ENCODE measurements at regions not wholly inside any gene's neighbourhood (a gene's known extent, or its start where the extent isn't known, plus 50 kb on each side); places are given as distances from the start of the nearest gene placed in this dataset.

GRCh38 chr3:161691677-161692076 lies 195.1 kb downstream of the OTOL1 start:
- H3K4me1 ChIP-seq (ENCODE audit: control insufficient read depth in 1 of 2, insufficient read depth in 2 of 2, low read depth in 1 of 2, low read length in 1 of 2): no peaks in the 10 kb centered on the region
- H3K4me3 ChIP-seq (ENCODE audit: low read depth in 2 of 2, low read length in 1 of 2): no peak overlapping the region
- H3K9ac ChIP-seq: no peak overlapping the region
- H4K20me1 ChIP-seq (ENCODE audit: insufficient read depth): no peaks in the 10 kb centered on the region
- no peaks in the 10 kb centered on the region for H3K27me3 ChIP-seq (ENCODE audit: insufficient read depth)
- CTCF ChIA-PET: interaction anchor here (0.7 kb wide), 1 partner anchor 9 kb away, joined by 3 read pairs; no protein-coding TSS in a partner anchor
- H3K4me2 ChIP-seq: no peak overlapping the region
- no peaks in the 10 kb centered on the region for H3K9me3 ChIP-seq
- H3F3A ChIP-seq (replicated peaks; ENCODE audit: insufficient read depth): no peaks in the 10 kb centered on the region
- no peak for DNase-seq
- POLR2A ChIA-PET: no interaction called here
- H3K79me2 ChIP-seq (ENCODE audit: insufficient read depth): no peaks in the 10 kb centered on the region
- no peak overlapping the region for H2AFZ ChIP-seq (ENCODE audit: low read depth)
- WGBS (ENCODE audit: low lambda C conversion rate): 30% methylated on average over 1 of the region's 1 CpG
- H3K9me2 ChIP-seq: no peaks in the 10 kb centered on the region
- H3K36me3 ChIP-seq (replicated peaks in 1 of 2; ENCODE audit: control insufficient read depth in 1 of 2, insufficient read depth in 2 of 2, low read length in 1 of 2): no peaks in the 10 kb centered on the region
- H3K27ac ChIP-seq (ENCODE audit: low read depth in 2 of 2, low read length in 1 of 2): no peak overlapping the region
- TF ChIP-seq SIN3A (IDR thresholded peaks at IDR 0.05; ENCODE audit: borderline replicate concordance, low read depth, low read length) (no peak), NFIC (IDR thresholded peaks at IDR 0.05; ENCODE audit: borderline replicate concordance) (no peak), USF1 (IDR thresholded peaks at IDR 0.05; ENCODE audit: borderline replicate concordance, low read depth) (no peak), GABPA (IDR thresholded peaks at IDR 0.05; ENCODE audit: low read depth) (no peak), USF2 (IDR thresholded peaks at IDR 0.05; ENCODE audit: borderline replicate concordance, low read depth, low read length) (no peak), YY1 (IDR thresholded peaks at IDR 0.05; ENCODE audit: low read depth) (no peak), IRF3 (IDR thresholded peaks at IDR 0.05; ENCODE audit: low read depth, low read length) (no peak)

- Histone ChIP-seq H3K79me2 (ENCODE audit: insufficient read depth) (no peaks in the 10 kb centered on the region), H3K4me2 (no peak overlapping the region), H3K4me3 (ENCODE audit: low read depth in 2 of 2, low read length in 1 of 2) (no peak overlapping the region), H3K9me3 (no peaks in the 10 kb centered on the region), H3F3A (replicated peaks; ENCODE audit: insufficient read depth) (no peaks in the 10 kb centered on the region), H3K9ac (no peak overlapping the region), H3K27me3 (ENCODE audit: insufficient read depth) (no peaks in the 10 kb centered on the region), H3K36me3 (replicated peaks in 1 of 2; ENCODE audit: control insufficient read depth in 1 of 2, insufficient read depth in 2 of 2, low read length in 1 of 2) (no peaks in the 10 kb centered on the region), H2AFZ (ENCODE audit: low read depth) (no peak overlapping the region), H3K4me1 (ENCODE audit: control insufficient read depth in 1 of 2, insufficient read depth in 2 of 2, low read depth in 1 of 2, low read length in 1 of 2) (no peaks in the 10 kb centered on the region), H3K9me2 (no peaks in the 10 kb centered on the region), H3K27ac (ENCODE audit: low read depth in 2 of 2, low read length in 1 of 2) (no peak overlapping the region), H4K20me1 (ENCODE audit: insufficient read depth) (no peaks in the 10 kb centered on the region)
- no peak for DNase-seq
- CTCF ChIA-PET: interaction anchor here (1.0 kb wide), 1 partner anchor 13 kb away, joined by 3 read pairs; no protein-coding TSS in a partner anchor
- POLR2A ChIA-PET: no interaction called here
- WGBS (ENCODE audit: low lambda C conversion rate): 24% methylated on average over 5 of the region's 5 CpGs
- TF ChIP-seq MXI1 (IDR thresholded peaks at IDR 0.05; ENCODE audit: low read depth, low read length) (no peak), ZBTB33 (IDR thresholded peaks at IDR 0.05; ENCODE audit: borderline replicate concordance, low read depth) (no peak), CTCF (IDR thresholded peaks at IDR 0.05) (no peak), FOXJ3 (CRISPR knock-in tag; IDR thresholded peaks at IDR 0.05) (no peak), RAD21 (IDR thresholded peaks at IDR 0.05; ENCODE audit: low read length) (no peak), NRF1 (IDR thresholded peaks at IDR 0.05; ENCODE audit: low read depth, low read length) (no peak), RXRA (IDR thresholded peaks at IDR 0.05; ENCODE audit: borderline replicate concordance, low read depth) (no peak), SMC3 (IDR thresholded peaks at IDR 0.05; ENCODE audit: low read depth, low read length) (no peak), CHD2 (IDR thresholded peaks at IDR 0.05; ENCODE audit: low read length, partially characterized antibody) (no peak), EZH2phosphoT487 (IDR thresholded peaks at IDR 0.05; ENCODE audit: borderline replicate concordance, low read depth) (no peak), USF2 (IDR thresholded peaks at IDR 0.05; ENCODE audit: borderline replicate concordance, low read depth, low read length) (no peak)
Measured at GRCh38 chr3:161694682-161695564, 198.3 kb downstream of the OTOL1 start.
